Activated CD8-positive, alpha-beta memory T cell treated with anti-CD3 and anti-CD28 coated beads, Interleukin-2, amount 50 U/mL, for 1 hour (primary cell): ENCODE measurements at regions not wholly inside any gene's neighbourhood (a gene's known extent, or its start where the extent isn't known, plus 50 kb on each side); places are given as distances from the start of the nearest gene placed in this dataset.

Experiments used
- DNase-seq: peaks from one replicate; pipeline ENCODE4 v3.0.0-alpha.2; 2020; ENCODE audit errors: extremely low read depth

DNA sequence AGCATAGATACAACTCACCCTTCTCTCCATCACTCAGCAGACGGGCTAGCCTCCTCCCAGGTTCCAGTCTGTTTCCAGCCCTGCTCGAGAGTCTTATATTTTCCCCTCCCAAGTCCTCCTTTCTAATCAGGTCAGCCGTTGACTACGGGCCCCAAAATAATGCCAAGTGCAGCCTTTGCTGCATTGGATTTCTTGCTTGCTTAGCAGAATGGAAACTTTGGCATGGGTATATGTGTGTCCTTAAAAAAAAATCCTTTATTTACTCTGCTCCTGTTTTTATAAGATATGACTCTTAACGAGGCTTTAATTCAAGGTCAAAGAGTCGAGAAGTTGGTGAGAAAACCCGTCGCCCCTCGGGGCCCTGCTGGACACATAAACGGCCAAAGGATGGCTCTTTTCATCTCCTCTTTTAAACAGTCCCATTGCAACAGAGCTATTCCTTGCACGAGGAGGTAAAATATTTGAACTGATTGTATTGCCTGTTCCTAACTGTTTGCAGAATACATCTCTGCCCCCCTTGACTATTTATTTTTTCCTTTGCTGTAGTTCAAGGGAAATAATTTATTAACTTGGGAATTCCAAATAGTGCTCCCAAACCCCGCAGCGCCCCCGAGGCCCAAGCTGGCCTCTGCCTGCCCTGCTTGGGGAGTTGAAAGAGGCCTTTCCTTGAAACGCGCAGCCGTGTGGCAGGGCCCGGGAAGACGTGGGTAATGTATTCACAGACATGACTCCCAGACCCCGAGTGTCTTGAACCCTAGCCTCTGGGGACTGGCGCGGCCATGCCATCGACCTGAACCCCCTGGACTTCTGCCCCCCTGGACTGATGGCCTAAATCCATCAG lies 156.5 kb upstream of the MYL2 start:
- DNase-seq, result no peak

DNA sequence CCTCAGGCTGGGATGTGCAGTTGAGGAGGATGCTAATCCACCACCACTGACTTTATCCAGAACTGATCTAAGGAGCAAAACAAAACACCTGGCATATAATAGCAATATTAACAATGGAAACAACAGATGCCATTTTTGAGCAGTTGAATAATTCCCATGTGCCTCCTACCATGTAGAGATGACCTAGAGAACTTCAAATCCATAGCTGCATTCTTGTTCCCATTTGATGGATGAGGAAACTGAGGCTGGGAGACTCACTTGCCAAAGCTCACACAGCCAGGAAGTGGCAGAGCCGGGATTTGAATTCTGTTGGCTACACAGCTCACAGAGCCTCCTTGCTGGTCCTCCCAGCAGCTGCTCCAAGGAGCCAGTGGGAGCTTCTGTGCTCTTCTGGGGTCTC lies 155.8 kb upstream of the MYL2 start:
- no peak for DNase-seq

DNA sequence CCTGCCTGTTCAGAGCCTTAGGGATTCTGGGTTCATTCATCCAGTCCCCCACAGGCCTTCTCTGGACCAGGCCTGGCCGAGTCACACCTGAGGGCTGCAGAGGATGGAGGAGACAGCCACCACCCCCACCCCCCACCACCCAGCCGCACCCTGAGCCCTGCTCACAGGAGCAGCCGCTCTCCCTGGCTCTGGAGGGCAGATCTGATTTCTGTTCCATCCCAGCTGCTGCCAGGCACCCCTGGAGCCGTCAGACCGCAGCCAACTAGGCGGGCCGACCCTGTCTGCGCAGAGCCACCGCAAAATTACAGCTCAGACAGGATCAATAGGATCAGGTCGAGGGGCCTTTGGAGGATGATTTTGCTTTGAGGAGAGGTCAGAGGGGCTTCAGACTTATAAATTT lies 154.6 kb upstream of the MYL2 start:
- no peak for DNase-seq

DNA sequence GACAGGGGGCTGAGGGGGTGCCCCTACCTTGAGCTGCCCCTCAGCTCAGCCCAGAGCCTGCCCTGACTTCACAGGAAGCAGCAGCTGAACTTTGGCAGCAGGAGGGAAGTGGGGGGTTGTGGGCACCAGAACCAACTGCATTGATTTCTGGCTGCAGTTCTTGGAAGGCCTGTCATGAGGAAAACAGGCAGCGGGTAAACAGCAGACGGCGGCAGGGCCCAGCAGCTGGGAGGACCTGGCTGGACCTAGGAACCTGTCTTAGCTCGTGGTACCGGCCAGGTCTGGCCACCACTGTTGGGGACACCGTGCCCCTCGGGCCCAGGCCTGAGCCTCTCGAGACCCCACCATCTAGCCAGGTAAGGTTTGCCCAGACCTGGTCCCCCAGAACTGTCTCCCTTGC lies 154.2 kb upstream of the MYL2 start:
- no peak for DNase-seq

DNA sequence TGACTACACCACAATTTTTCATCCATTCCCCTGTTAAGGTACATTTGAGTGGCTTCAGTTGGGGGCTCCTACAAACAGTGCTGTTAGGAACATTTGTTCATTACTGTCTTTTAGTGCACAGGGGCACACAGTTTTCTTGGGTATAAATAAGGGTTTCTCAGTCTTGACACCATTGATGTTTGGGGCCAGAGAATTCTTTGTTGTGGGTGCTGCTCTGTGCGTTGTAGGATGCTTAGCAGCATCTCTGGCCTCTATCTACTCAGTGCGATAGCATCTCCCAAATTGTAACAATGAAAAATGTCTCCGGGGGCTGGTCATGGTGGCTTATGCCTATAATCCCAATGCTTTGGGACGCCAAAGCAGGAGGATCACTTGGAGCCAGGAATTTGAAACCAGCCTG lies 153.0 kb upstream of the MYL2 start:
- no peak for DNase-seq

DNA sequence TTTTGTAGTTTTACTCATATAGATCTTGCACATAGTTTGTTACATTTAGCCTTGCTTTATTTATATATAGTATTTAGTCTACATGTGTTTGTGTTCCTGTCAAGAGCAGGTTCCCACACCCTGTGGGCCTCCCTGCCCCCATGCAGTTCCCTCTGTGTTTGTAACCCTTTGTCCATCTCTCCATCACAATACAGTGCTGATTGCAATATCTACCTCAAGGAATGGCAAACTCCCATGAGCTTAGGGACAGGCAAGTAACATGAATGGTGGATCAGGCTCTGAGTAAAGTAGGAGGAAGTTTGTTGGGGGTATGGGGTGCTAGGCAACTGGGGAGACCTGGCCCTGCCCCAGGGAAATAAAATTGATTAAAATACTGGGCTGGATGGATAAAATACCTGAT lies 151.9 kb upstream of the MYL2 start:
- DNase-seq, result no peak

DNA sequence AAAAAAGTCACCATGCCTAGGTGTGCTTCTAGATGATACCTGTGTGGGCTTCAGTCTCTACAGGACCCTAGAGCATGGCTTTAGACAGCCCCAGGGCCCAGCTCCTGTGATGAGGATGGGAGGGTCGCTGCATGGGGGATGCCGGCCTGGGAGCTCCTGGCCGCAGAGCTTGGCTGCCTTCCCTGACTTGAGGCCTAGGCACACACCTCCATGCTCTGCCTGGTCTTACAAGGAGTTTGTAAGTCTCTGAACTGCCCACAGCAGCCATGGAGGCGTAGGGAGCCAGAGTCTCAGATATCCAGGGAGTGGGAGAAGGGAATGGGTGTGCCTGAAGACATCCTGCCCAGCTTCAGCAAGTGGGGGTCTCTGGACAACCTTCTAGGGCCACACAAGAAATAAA lies 149.5 kb upstream of the MYL2 start:
- no peak for DNase-seq

DNA sequence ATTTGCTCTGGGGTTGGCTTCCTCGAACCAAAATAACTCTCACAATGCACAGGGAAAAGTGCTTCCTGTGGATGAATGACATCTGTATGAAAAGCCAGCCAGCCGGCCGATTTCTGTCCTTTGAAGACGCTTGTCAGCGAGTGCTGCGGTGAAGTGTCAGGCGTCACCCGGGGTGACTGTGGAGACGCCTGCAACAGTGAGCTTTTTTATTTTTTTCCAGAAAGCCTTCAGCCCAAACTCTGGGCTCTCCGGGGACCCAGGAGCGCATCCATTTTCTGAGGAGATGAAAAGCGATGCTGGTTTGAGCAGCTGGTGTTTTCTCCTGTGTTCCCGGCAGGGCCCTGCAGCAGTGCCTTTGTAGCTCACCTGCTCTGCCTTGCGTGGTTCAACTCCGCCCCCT lies 147.9 kb upstream of the MYL2 start:
- DNase-seq, result no peak

DNA sequence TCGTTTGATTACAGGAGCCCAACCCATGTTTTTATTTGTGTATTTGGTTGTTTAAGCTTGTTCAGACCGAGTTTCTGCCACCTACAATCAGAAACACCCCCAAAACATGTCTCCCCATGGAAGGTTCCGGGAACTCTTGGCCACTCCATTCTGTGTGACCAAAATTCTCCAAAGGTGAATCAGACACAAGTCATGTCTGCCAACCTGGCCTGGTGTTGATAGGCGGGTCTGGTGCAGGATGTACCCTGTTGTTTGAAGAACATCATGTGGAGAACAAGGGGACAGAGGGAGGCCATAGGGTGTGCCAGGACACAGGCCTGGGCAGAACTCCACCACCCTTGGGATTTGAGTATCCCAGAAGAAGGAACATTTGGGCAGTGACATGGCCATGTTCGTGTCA lies 147.1 kb upstream of the MYL2 start:
- DNase-seq, result no peak

DNA sequence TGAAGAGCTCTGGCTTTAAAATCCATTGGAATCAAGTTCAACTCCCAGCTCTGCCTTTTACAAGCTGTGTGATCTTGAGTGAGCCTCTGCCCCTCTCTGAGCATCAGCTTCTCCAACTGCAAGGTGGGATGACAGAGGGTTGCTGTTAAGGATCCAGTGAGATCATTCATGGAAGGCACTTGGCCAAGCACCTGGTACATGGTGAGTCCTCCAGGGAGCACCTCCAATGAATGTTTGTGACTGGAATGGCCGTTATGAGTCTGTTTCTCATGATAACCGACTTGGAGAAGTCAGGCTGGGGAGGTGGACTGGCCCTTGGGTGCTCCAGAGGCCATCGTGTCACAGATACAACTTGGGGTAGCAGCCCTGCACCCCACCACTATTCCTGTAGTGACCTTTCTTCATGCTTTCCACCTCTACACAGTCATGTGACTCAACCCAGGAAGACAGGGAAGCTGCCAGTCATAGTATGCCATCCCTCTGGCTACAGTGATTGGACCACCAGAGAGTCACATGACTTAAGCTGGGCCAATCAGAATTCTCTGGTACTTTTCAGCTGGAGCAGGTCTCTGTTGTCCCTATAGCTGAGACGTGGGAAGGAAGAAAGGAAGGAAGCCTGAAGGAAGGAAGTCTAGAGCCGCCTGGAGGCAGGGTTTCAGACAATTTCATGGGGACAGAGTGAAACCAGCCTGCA lies 146.5 kb upstream of the MYL2 start:
- DNase-seq, result no peak

DNA sequence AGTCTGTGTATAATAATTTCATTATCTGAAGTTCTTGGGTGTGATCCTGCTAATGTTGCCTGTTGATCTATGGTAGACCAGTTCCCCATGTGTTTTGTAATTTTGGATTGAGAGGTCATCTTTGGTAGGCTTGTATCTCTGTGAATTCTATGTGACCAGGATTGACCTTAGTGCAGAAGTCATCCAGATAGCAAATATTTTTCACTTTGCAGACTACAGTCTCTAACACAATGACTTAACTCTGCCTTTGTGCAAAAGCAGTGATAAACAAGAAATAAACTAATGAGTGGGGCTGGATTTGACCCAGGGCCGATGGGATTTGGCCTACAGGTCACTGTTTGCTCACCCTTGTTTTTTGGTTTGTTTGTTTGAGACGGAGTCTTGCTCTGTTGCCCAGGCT lies 144.6 kb upstream of the MYL2 start:
- no peak for DNase-seq

DNA sequence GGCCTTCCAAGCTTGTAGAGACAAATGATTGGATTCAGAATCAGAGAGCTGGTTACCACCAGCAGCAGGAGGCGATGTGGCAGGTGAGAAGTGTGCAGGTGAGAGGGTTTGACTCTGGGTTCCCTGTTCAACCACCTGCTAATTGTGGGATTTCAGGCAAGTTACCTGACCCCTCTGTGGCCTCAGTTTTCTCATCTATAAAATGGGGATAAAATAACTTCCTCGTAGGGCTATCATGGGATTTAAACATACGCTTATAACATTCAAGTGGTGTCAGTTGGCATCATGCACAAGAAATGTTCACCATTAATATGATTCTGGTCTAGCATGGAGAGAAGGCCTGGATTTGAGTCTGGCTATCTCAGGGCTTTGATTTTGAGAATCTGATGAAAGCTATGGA lies 143.8 kb upstream of the MYL2 start:
- DNase-seq, result no peak

DNA sequence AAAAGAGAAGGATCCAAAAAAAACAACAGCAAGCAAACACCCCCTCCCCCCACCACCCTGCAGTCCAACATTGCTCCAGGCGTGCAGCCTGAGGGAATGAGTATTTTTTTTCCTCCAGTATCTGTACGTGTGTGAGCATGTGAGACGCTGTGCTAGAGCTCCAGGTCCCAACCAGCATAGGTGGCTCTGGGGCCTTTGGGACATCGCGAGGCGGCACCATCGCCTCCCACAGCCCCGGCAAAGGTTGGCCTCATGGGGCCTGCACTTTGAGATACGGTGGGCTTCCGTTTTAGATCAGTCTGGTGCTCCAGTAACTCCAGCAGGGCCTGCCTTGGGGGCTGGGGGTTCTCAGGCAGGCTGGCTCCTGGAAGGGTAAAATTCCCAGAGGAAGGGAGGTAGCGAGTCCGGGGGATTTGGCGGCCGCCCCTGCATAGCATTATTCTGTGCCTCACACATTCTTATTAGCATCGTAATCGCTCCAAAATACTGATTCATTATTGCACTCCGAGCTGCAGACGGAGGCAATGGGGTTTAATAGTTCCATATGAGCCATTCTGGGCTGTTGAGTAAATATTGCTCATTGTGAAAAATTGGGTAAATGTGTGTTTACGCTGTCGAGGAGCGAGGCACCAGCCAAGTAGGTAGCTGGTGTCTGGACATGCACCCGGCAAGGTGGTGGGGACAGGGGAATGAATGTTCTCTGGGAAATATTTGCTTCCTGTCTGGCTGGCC lies 143.1 kb upstream of the MYL2 start:
- no peak for DNase-seq

DNA sequence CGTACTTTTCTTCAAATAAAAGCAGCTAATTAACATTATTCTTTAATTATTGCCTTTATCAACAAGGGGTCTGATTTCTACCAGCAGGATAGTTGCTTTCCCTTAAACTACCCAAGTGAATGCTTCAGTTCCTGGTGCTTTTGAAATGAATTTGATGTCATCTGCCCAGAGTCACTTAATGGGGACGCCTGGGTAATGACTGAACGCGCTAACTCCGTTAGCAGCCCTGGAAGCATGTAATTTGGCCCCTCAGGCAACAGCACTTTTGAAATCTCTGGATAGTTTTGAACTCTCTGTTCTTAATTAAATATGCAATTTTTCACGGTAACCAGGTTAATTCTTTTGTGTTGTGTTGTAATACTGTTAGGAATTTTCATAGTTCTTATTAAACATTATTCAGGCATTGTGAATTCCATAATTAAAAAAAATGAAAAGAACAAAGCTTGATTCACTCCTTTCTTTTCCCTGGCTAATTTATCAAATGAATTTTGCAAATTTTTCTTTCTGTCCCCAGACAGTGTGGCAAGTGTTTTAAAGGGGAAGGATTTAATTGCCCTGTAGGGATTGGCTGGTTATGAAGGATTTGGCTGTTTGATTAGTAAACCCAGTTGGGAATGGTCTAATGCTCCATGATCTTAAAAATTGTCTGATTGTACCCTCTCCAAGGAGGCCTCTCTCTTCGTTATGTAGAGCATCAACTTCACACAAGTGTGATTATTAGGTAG lies 137.5 kb upstream of the MYL2 start:
- DNase-seq, result no peak

DNA sequence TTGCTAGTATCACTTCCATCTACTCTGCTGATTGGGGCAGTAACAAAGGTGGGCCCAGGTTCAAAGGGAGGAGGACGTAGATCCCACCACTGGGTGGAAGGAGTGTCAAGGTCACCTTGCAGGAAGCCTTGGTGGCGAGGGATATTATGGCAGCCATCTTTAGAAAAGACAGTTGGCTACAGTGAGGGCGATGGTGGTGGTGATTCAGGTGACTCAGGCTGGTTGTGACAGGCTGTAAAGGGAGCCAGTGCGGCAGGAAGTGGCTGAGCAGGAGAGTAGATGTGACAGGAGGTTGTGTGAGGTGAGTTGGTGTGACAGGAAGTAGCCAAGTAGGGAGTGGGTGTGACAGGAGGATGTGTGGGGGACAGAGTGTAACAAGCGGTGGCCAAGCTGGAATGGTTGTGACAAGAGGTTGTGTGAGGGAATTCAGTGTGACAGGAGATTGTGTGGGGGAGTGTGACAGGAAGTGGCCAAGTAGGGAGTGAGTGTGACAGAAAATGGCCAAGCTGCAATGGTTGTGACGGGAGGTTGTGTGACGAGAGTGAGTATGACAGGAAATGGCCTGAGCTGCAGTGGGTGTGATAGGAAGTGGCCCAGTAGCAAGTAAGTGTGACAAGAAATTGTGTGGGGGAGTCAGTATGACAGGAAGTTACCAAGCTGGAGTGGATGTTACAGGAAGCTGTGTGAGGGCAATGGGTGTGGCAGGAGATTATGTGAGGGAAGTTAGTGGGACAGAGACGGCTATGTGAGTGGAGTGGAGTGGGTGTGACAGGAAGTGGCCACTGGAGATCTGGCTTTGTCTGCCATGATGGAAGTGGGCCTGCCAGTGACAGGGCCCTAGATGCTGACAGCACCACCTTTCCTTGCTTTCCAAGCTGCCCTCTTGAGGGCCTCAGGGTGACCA lies 136.5 kb upstream of the MYL2 start:
- DNase-seq, result peak; percentile 16

DNA sequence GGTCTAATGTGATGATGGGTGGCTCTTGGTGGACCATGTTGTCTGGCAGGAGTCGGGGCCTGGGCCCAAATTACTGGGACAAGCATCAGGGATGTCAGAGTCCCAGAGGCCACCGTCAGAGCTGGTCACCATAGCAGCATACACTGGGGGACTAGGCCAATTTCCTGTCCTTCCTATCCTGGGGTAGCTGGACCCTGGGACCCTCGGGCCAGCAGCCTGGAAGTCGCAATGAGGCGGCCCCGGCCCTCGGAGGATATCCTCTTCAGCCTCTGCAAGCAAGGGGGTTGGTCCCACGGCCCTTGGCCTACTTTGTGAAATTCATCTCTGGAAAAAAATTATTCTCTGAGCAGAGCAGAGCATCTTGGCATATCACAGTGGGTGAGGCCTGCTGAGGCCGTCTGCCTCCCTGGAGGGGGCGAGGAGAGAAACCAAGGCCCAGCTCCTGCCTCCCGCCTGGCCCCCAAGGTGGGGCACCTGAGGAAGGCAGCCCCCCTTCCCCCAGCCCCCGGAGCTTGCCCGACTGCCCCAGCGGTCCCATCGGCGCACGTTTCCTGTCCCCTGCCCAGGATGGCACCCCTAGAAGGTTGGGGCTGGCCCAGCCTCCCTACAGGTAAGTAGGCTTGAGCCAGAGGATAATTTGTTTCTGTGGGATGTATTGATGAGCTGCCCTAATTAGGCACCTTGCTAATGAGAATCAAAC lies 135.0 kb upstream of the MYL2 start:
- no peak for DNase-seq

DNA sequence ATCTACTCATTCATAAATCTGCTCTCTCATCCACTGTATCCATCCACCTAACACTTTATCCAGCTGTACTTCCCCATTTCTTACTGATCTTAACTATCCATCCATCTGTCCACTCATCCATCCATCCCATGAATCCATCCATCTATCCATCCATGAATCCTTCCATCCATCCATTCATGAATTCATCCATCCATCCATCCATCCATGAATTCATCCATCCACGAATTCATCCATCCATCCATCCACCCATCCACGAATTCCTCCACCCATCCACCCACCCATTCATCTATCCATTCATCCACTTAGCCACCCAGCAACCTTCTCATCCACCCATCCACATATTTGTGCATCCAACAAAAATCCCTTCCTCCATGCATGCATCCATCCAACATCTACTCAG lies 128.6 kb upstream of the MYL2 start:
- DNase-seq, result no peak

DNA sequence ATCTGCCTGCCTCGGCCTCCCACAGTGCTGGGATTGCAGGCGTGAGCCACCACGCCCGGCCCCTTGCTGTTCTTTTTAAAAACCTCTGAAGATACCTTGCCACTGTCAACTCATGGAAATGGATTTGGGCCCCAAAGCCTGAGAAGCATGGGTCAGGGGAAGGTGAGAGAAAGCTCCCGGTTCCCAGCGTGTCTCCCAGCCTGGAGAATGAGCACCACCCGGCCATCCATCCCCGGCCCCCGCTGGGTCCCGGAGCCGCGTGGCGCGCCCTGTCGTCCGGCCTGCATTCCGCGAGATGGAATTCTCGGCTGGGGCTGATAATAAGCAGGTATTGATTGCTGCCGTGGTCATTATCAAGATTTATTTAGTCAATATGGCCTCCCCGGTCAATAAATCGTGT lies 126.5 kb upstream of the MYL2 start:
- no peak for DNase-seq

DNA sequence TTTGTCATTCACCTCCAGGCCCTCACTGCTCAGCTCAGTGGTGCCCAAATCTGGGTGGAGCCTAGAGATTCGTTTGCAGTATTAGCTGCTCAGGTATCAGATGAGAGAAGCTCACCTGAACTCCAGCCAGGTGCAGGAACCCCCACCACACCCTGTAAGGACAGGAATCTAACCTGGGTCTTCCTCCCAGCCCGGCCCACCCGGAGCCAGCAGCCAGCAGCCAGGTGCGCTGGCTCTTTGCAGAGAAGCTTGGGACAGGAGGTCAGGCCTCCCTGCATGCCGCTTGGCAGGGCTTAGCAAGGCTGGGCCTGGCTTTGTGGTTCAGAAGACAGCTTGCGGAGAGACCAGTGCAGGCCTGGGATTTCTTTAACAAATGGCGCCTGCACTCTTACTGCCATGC lies 125.6 kb upstream of the MYL2 start:
- no peak for DNase-seq

DNA sequence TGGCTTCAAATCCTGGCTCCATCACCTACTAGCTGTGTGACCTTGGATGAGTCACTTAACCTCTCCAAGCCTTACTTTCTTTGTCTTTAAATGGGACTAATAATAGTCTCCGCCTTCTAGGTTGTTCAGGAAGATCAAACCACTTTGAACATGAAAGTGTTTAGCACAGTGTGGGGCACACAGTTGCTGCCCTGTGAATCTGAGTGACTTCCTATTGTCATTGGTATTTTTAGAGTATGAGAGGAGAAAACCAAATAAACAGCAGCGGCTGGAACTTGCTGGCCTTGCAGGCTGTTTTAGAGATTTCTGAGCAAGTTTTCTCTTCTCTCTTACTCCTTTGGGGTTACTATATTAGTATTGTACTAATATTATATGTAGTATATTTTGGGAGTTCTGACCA lies 120.7 kb upstream of the MYL2 start:
- DNase-seq, result no peak

DNA sequence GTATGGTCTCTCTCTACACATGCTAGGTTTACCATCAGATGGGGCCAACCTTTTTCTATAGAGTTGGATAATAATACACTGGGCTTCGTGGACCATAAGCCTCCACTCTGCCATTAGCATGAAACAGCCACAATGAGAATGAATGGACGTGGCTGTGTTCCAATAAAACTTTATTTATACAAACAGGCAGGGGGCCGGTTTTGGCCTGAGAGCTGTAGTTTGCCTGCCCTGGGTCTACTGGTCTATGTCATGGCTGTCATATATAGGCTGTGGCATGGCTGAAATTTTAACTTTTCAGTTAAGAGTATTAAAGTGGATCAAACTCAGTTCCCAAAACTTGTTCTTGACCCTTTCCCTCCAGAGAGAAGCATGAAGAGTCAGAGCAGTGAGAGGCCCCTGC lies 120.3 kb upstream of the MYL2 start:
- DNase-seq, result no peak
